Endodermal cell (in vitro differentiated cells): ENCODE measurements at regions not wholly inside any gene's neighbourhood (a gene's known extent, or its start where the extent isn't known, plus 50 kb on each side); places are given as distances from the start of the nearest gene placed in this dataset.

Source experiments
- DNase-seq: peaks from one replicate; pipeline ENCODE4 v3.0.0-alpha.2; 2017
- H3K27ac ChIP-seq: 2 replicates; pipeline ENCODE4 v1.5.1; 2013; ENCODE audit warnings: mild to moderate bottlenecking, low read depth, low read length, moderate library complexity
- H3K27me3 ChIP-seq: 2 replicates; pipeline ENCODE4 v1.6.1; 2013; ENCODE audit warnings: mild to moderate bottlenecking, low read length, moderate library complexity; ENCODE audit not compliant: insufficient read depth, control insufficient read depth, poor library complexity, severe bottlenecking
- H3K36me3 ChIP-seq: 2 replicates; pipeline ENCODE4 v1.7.0; 2013; ENCODE audit warnings: mild to moderate bottlenecking, low read length, moderate library complexity; ENCODE audit not compliant: control insufficient read depth, insufficient read depth
- H3K4me1 ChIP-seq: one replicate; pipeline ENCODE4 v1.7.0; 2013; ENCODE audit warnings: low read length; ENCODE audit not compliant: control insufficient read depth, insufficient read depth
- H3K4me3 ChIP-seq: 2 replicates; pipeline ENCODE4 v1.5.1; 2013; ENCODE audit warnings: mild to moderate bottlenecking, low read length, moderate library complexity
- H3K9ac ChIP-seq: 2 replicates; pipeline ENCODE4 v1.6.1; 2013; ENCODE audit warnings: mild to moderate bottlenecking, low read length, moderate library complexity; ENCODE audit not compliant: poor library complexity, severe bottlenecking; ENCODE audit errors: extremely low read depth
- H3K9me3 ChIP-seq: 2 replicates; pipeline ENCODE4 v1.6.1; 2013; ENCODE audit warnings: mild to moderate bottlenecking, low read length, moderate library complexity; ENCODE audit not compliant: control insufficient read depth
- H3K27ac Mint-ChIP-seq: 2 replicates; pipeline ENCODE4 v1.8.0; 2020; ENCODE audit warnings: mixed read lengths
- H3K27me3 Mint-ChIP-seq: 2 replicates; pipeline ENCODE4 v1.8.0; 2021; ENCODE audit warnings: mild to moderate bottlenecking, mixed read lengths; ENCODE audit not compliant: insufficient read depth
- H3K36me3 Mint-ChIP-seq: 2 replicates; pipeline ENCODE4 v1.8.0; 2020; ENCODE audit warnings: low read depth, mixed read lengths
- H3K4me1 Mint-ChIP-seq: 2 replicates; pipeline ENCODE4 v1.8.0; 2020; ENCODE audit warnings: mixed read lengths
- H3K4me3 Mint-ChIP-seq: 2 replicates; pipeline ENCODE4 v1.8.0; 2020; ENCODE audit warnings: mild to moderate bottlenecking, moderate library complexity, mixed read lengths
- H3K9me3 Mint-ChIP-seq: 2 replicates; pipeline ENCODE4 v1.8.0; 2020; ENCODE audit warnings: mild to moderate bottlenecking, mixed read lengths
- WGBS, 2 experiments: methylation state at CpG; one replicate each; pipeline versions ENCODE4 v1.1.5 to v1.1.7; 2013; ENCODE audit warnings: missing lambda C conversion rate in 2 of 2, mixed read lengths in 1 of 2; ENCODE audit not compliant: insufficient coverage in 1 of 2, insufficient read length in 1 of 2; 5-methylcytosine and 5-hydroxymethylcytosine counted together
- TF ChIP-seq, protein P1 (sequence below): fragments of 200-600 bp; sonication (generic); conservative IDR thresholded peaks from 2 replicates; pipeline ENCODE4 v1.5.0; 2021; ENCODE audit warnings: antibody characterized with exemption, mild to moderate bottlenecking

DNA sequence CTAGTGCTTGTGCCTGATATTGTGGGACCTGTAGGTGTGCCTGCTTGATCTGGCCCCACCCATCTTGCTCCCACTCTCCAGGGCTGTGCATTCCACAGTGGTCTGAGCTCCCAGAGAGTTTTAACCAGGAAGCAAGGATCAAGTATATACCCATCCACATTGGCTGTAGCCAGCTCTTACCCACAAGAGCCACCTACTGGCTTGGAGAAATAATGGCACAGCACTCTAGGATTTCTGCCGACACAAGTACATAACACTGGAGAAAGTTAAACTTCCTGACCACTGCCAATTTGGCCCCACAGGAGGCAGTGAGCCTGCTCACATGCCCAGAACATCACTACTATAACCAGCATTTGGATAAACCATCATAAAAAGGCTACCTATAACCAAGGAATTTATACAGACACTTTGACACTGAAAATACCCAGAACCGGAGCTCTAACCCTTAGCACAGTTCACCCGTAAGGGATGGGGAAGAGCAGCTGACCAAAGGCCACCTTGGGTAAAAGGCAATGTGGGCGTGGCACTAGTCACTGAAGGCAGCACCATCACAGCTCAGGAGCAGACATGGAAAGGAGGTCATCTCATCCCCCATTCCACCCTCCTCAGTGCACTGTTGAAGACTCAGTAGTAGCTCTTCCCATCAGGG, 440.4 kb downstream of the BTBD3 start:
- H3K27ac ChIP-seq, result no peak overlapping the region
- TF ChIP-seq, protein P1, sequence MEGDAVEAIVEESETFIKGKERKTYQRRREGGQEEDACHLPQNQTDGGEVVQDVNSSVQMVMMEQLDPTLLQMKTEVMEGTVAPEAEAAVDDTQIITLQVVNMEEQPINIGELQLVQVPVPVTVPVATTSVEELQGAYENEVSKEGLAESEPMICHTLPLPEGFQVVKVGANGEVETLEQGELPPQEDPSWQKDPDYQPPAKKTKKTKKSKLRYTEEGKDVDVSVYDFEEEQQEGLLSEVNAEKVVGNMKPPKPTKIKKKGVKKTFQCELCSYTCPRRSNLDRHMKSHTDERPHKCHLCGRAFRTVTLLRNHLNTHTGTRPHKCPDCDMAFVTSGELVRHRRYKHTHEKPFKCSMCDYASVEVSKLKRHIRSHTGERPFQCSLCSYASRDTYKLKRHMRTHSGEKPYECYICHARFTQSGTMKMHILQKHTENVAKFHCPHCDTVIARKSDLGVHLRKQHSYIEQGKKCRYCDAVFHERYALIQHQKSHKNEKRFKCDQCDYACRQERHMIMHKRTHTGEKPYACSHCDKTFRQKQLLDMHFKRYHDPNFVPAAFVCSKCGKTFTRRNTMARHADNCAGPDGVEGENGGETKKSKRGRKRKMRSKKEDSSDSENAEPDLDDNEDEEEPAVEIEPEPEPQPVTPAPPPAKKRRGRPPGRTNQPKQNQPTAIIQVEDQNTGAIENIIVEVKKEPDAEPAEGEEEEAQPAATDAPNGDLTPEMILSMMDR, result peak; percentile 75
- H3K9ac ChIP-seq, result no peak overlapping the region
- Mint-ChIP-seq H3K4me3 (no peak overlapping the region), H3K27ac (no peak overlapping the region), H3K27me3 (no peaks in the 10 kb centered on the region), H3K4me1 (no peaks in the 10 kb centered on the region), H3K36me3 (no peaks in the 10 kb centered on the region), H3K9me3 (peaks cover 2% of the 10 kb centered on the region)
- H3K27me3 ChIP-seq, result no peaks in the 10 kb centered on the region
- H3K4me1 ChIP-seq, result no peaks in the 10 kb centered on the region
- H3K36me3 ChIP-seq, result no peaks in the 10 kb centered on the region
- no peak overlapping the region for H3K4me3 ChIP-seq
- 80 to 84% methylated on average over 4 of the region's 4 CpGs for WGBS, 2 experiments
- peak; percentile 65 for DNase-seq
- H3K9me3 ChIP-seq, result no peaks in the 10 kb centered on the region

DNA sequence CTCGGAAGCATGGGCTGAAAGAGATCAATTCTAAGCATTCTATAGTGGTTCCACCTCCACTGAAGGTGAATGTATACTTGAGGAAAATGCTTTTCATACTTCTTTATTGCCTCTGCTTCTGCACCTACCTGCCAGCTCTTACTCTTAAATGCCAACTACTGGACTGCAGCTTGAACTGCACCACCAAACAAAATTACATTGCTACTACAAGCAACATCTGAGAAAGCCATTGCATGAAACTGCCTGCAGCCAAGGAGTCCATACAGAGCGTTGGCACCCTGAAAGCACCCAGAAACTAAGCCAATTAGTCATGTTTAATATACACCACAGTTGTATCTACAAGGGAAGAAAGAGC, 440.9 kb downstream of the BTBD3 start:
- Mint-ChIP-seq H3K36me3 (no peaks in the 10 kb centered on the region), H3K9me3 (peaks cover 2% of the 10 kb centered on the region), H3K27ac (no peak overlapping the region), H3K4me3 (no peak overlapping the region), H3K4me1 (no peaks in the 10 kb centered on the region), H3K27me3 (no peaks in the 10 kb centered on the region)
- Histone ChIP-seq H3K4me1 (no peaks in the 10 kb centered on the region), H3K9ac (no peak overlapping the region), H3K27me3 (no peaks in the 10 kb centered on the region), H3K9me3 (no peaks in the 10 kb centered on the region), H3K4me3 (no peak overlapping the region), H3K27ac (no peak overlapping the region), H3K36me3 (no peaks in the 10 kb centered on the region)
- 93% methylated on average over 2 of the region's 2 CpGs; no CpG with 5 or more reads in 1 of the 2 experiments for WGBS, 2 experiments
- no peak for DNase-seq
- TF ChIP-seq, protein P1, result no peak

DNA sequence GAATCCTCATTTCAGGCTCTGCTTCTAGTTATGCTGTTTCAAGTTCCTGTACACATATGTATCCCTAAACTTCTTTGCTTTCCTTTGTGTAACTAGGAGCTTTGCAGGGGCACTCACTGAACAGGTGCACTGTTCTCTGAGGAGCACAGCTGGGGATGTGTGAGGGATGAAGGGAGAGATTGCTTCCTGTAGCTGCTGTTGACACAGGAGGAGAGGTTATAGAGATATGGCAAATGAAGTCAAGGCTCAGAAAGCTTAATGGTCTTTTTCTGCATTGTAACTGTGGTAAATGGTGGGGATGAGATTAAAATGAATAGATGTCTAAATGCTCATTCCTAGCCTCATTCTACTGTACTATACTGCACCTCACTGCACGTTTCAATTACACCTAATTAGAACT, 454.3 kb downstream of the BTBD3 start:
- H3K4me1 Mint-ChIP-seq, result no peaks in the 10 kb centered on the region
- Histone ChIP-seq H3K4me1 (no peaks in the 10 kb centered on the region), H3K9ac (no peak overlapping the region), H3K9me3 (no peaks in the 10 kb centered on the region), H3K27ac (no peak overlapping the region), H3K36me3 (no peaks in the 10 kb centered on the region), H3K4me3 (no peak overlapping the region), H3K27me3 (no peaks in the 10 kb centered on the region)
- 71% methylated on average over 1 of the region's 1 CpG; no CpG with 5 or more reads in 1 of the 2 experiments for WGBS, 2 experiments
- no peak for DNase-seq
- H3K27me3 Mint-ChIP-seq, result no peaks in the 10 kb centered on the region
- H3K27ac Mint-ChIP-seq, result no peak overlapping the region
- TF ChIP-seq, protein P1, result no peak
- H3K36me3 Mint-ChIP-seq, result no peaks in the 10 kb centered on the region
- peaks cover 1% of the 10 kb centered on the region for H3K9me3 Mint-ChIP-seq
- no peak overlapping the region for H3K4me3 Mint-ChIP-seq
